ENCODE measurements at regions not wholly inside any gene's neighbourhood (a gene's known extent, or its start where the extent isn't known, plus 50 kb on each side); places are given as distances from the start of the nearest gene placed in this dataset.

- TF ChIP-seq POLR2AphosphoS5 (IDR thresholded peaks at IDR 0.05) (no peak), POLR2A (IDR thresholded peaks at IDR 0.05) (no peak)
- TF ChIP-seq, protein P1, sequence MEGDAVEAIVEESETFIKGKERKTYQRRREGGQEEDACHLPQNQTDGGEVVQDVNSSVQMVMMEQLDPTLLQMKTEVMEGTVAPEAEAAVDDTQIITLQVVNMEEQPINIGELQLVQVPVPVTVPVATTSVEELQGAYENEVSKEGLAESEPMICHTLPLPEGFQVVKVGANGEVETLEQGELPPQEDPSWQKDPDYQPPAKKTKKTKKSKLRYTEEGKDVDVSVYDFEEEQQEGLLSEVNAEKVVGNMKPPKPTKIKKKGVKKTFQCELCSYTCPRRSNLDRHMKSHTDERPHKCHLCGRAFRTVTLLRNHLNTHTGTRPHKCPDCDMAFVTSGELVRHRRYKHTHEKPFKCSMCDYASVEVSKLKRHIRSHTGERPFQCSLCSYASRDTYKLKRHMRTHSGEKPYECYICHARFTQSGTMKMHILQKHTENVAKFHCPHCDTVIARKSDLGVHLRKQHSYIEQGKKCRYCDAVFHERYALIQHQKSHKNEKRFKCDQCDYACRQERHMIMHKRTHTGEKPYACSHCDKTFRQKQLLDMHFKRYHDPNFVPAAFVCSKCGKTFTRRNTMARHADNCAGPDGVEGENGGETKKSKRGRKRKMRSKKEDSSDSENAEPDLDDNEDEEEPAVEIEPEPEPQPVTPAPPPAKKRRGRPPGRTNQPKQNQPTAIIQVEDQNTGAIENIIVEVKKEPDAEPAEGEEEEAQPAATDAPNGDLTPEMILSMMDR (IDR thresholded peaks at IDR 0.05) = no peak
- 86% methylated on average over 1 of the region's 1 CpG for WGBS
- Histone ChIP-seq H3K27ac (no peak overlapping the region), H3K4me3 (no peak overlapping the region), H3K36me3 (no peaks in the 10 kb centered on the region), H3K9me3 (no peaks in the 10 kb centered on the region), H3K4me1 (replicated peaks) (no peaks in the 10 kb centered on the region), H3K27me3 (replicated peaks; ENCODE audit: insufficient read depth) (no peaks in the 10 kb centered on the region)
- intact Hi-C loops (cut with DNase I) = no loop called here
- DNase-seq (ENCODE audit: low spot score) = no peak
These were observed 168.0 kb upstream of the RGMB start for GRCh38 chr5:98605426-98605825.

- WGBS = 87% methylated on average over 2 of the region's 2 CpGs
These were observed 166.5 kb upstream of the RGMB start for GRCh38 chr5:98606961-98607360.

GRCh38 chr5:98608052-98608451 is 165.4 kb upstream of the RGMB start:
- no peak overlapping the region for H3K4me3 ChIP-seq
- H3K36me3 ChIP-seq = no peaks in the 10 kb centered on the region
- H3K27me3 ChIP-seq (replicated peaks; ENCODE audit: insufficient read depth) = no peaks in the 10 kb centered on the region
- intact Hi-C loops (cut with DNase I) = no loop called here
- no peak overlapping the region for H3K27ac ChIP-seq
- TF ChIP-seq POLR2A (IDR thresholded peaks at IDR 0.05) = no peak
- TF ChIP-seq, protein P1 (IDR thresholded peaks at IDR 0.05) = no peak
- TF ChIP-seq POLR2AphosphoS5 (IDR thresholded peaks at IDR 0.05) = no peak
- DNase-seq (ENCODE audit: low spot score) = no peak
- 73% methylated on average over 3 of the region's 3 CpGs for WGBS
- no peaks in the 10 kb centered on the region for H3K4me1 ChIP-seq (replicated peaks)
- H3K9me3 ChIP-seq = no peaks in the 10 kb centered on the region

More at GRCh38 chr5:98606961-98607360, 166.5 kb upstream of the RGMB start:
- H3K27me3 ChIP-seq (replicated peaks; ENCODE audit: insufficient read depth) = no peaks in the 10 kb centered on the region
- H3K9me3 ChIP-seq = no peaks in the 10 kb centered on the region
- H3K27ac ChIP-seq = no peak overlapping the region
- H3K36me3 ChIP-seq = no peaks in the 10 kb centered on the region
- intact Hi-C loops (cut with DNase I) = no loop called here
- H3K4me3 ChIP-seq = no peak overlapping the region
- H3K4me1 ChIP-seq (replicated peaks) = no peaks in the 10 kb centered on the region
- no peak for DNase-seq (ENCODE audit: low spot score)
- TF ChIP-seq POLR2AphosphoS5 (IDR thresholded peaks at IDR 0.05) = no peak
- no peak for TF ChIP-seq POLR2A (IDR thresholded peaks at IDR 0.05)

GRCh38 chr5:98614341-98614740 is 159.1 kb upstream of the RGMB start:
- WGBS = 66% methylated on average over 1 of the region's 1 CpG
- TF ChIP-seq POLR2A (IDR thresholded peaks at IDR 0.05) (no peak), POLR2AphosphoS5 (IDR thresholded peaks at IDR 0.05) (no peak)
- TF ChIP-seq, protein P1 (IDR thresholded peaks at IDR 0.05) = no peak
- Histone ChIP-seq H3K27me3 (replicated peaks; ENCODE audit: insufficient read depth) (no peaks in the 10 kb centered on the region), H3K4me3 (no peak overlapping the region), H3K4me1 (replicated peaks) (no peaks in the 10 kb centered on the region), H3K9me3 (no peaks in the 10 kb centered on the region), H3K27ac (no peak overlapping the region), H3K36me3 (no peaks in the 10 kb centered on the region)
- intact Hi-C loops (cut with DNase I) = no loop called here
- no peak for DNase-seq (ENCODE audit: low spot score)

DNA sequence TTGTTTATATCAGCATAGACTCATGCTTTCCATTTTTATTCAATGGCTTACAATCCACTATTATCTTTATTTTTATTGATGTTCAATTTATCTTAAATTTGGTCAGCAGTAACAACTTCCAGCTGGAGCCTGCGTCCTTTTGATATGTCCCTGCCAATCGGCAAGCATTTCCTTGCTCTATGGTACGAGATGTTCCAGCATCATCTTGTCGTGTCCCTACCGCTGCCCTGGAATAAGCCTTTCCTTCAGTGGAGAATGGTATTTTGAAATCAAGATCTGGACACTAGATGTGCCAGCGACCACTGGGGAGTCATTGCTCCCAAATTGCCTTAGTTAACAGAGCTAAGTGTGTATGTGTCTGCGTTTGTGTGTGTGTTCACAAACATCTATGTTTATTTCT is 151.6 kb upstream of the RGMB start:
- TF ChIP-seq POLR2AphosphoS5 (IDR thresholded peaks at IDR 0.05) (no peak), POLR2A (IDR thresholded peaks at IDR 0.05) (no peak)
- TF ChIP-seq, protein P1 (IDR thresholded peaks at IDR 0.05) = no peak
- no peaks in the 10 kb centered on the region for H3K9me3 ChIP-seq

More for the DNA sequence above, 151.6 kb upstream of the RGMB start:
- no peaks in the 10 kb centered on the region for H3K4me1 ChIP-seq (replicated peaks)
- H3K36me3 ChIP-seq = no peaks in the 10 kb centered on the region
- H3K27ac ChIP-seq = no peak overlapping the region
- intact Hi-C loops (cut with DNase I) = no loop called here
- H3K27me3 ChIP-seq (replicated peaks; ENCODE audit: insufficient read depth) = no peaks in the 10 kb centered on the region
- 85% methylated on average over 7 of the region's 7 CpGs for WGBS
- DNase-seq (ENCODE audit: low spot score) = no peak
- H3K4me3 ChIP-seq = no peak overlapping the region
